ENCODE measurements at regions not wholly inside any gene's neighbourhood (a gene's known extent, or its start where the extent isn't known, plus 50 kb on each side); places are given as distances from the start of the nearest gene placed in this dataset.

GRCh38 chr10:36336315-36336714 is 694.2 kb upstream of the FZD8 start (continued):
- TF ChIP-seq CHD7 (IDR thresholded peaks at IDR 0.05; ENCODE audit: insufficient replicate concordance, low read length), result no peak
- no peak for TF ChIP-seq SP2 (IDR thresholded peaks at IDR 0.05; ENCODE audit: low read length)
- TF ChIP-seq CBX8 (IDR thresholded peaks at IDR 0.05; ENCODE audit: borderline replicate concordance, low read depth, low read length), result no peak
